ENCODE measurements at regions not wholly inside any gene's neighbourhood (a gene's known extent, or its start where the extent isn't known, plus 50 kb on each side); places are given as distances from the start of the nearest gene placed in this dataset.

GRCh38 chr13:73603646-73604045 lies 530.6 kb downstream of the KLF12 start:
- no peak overlapping the region for H2AFZ ChIP-seq (ENCODE audit: low read depth, low read length)
- no peak overlapping the region for H3K27ac Mint-ChIP-seq (ENCODE audit: unreplicated experiment)
- H3K4me1 Mint-ChIP-seq (ENCODE audit: low read depth, unreplicated experiment): no peaks in the 10 kb centered on the region
- no peak for DNase-seq (ENCODE audit: low read depth)
- H3K4me1 ChIP-seq (ENCODE audit: insufficient read depth, low read length): no peaks in the 10 kb centered on the region
- H3K36me3 ChIP-seq (ENCODE audit: insufficient read depth, low read length): no peaks in the 10 kb centered on the region
- H3K27ac ChIP-seq (ENCODE audit: low read depth, low read length): no peak overlapping the region
- no peaks in the 10 kb centered on the region for H3K27me3 ChIP-seq (ENCODE audit: insufficient read depth, low read length)
- no peak overlapping the region for H3K9ac ChIP-seq (ENCODE audit: low read length)
- no peak for TF ChIP-seq EZH2 (IDR thresholded peaks at IDR 0.05; ENCODE audit: insufficient read depth, low read length)
- TF ChIP-seq, protein P1, sequence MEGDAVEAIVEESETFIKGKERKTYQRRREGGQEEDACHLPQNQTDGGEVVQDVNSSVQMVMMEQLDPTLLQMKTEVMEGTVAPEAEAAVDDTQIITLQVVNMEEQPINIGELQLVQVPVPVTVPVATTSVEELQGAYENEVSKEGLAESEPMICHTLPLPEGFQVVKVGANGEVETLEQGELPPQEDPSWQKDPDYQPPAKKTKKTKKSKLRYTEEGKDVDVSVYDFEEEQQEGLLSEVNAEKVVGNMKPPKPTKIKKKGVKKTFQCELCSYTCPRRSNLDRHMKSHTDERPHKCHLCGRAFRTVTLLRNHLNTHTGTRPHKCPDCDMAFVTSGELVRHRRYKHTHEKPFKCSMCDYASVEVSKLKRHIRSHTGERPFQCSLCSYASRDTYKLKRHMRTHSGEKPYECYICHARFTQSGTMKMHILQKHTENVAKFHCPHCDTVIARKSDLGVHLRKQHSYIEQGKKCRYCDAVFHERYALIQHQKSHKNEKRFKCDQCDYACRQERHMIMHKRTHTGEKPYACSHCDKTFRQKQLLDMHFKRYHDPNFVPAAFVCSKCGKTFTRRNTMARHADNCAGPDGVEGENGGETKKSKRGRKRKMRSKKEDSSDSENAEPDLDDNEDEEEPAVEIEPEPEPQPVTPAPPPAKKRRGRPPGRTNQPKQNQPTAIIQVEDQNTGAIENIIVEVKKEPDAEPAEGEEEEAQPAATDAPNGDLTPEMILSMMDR (IDR thresholded peaks at IDR 0.05; ENCODE audit: insufficient read depth, low read depth, low read length): no peak
- H3K9me3 Mint-ChIP-seq (ENCODE audit: unreplicated experiment): peaks cover 2% of the 10 kb centered on the region
- H3K36me3 Mint-ChIP-seq (ENCODE audit: low read depth, unreplicated experiment): no peaks in the 10 kb centered on the region
- no peak overlapping the region for H3K4me2 ChIP-seq (ENCODE audit: low read length)
- H3K9me3 ChIP-seq (ENCODE audit: insufficient read depth, low read depth, low read length): no peaks in the 10 kb centered on the region
- no peak for FAIRE-seq
- no peak overlapping the region for H3K4me3 Mint-ChIP-seq (ENCODE audit: unreplicated experiment)
- H3K4me3 ChIP-seq (ENCODE audit: insufficient read depth, low read depth, low read length): no peak overlapping the region
- no peaks in the 10 kb centered on the region for H3K79me2 ChIP-seq (ENCODE audit: insufficient read depth, low read length)
- H3K27me3 Mint-ChIP-seq (ENCODE audit: low read depth, unreplicated experiment): no peaks in the 10 kb centered on the region
- no peaks in the 10 kb centered on the region for H4K20me1 ChIP-seq (ENCODE audit: insufficient read depth, low read length)

DNA sequence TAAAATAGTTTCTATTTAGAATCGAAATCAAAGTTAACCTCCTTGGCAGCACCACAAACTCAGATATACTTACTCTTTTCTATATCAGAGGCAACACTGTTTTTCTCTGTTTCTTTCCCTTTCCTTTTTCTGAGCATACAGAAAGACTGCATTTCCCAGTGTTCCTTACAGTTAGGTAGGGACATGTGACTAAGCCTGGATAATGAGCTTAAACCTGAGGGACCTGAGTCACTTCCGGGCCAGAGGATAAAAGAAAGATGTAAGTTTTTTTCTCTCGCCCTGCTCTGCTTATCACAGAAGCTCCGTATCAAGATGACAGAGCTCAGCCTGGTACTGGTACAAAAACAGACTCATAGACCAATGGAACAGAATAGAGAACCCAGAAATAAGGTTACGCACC lies 531.9 kb downstream of the KLF12 start:
- Histone ChIP-seq H3K79me2 (ENCODE audit: insufficient read depth, low read length) (no peaks in the 10 kb centered on the region), H4K20me1 (ENCODE audit: insufficient read depth, low read length) (no peaks in the 10 kb centered on the region), H3K4me2 (ENCODE audit: low read length) (no peak overlapping the region), H3K4me1 (ENCODE audit: insufficient read depth, low read length) (no peaks in the 10 kb centered on the region), H3K9ac (ENCODE audit: low read length) (no peak overlapping the region), H3K9me3 (ENCODE audit: insufficient read depth, low read depth, low read length) (no peaks in the 10 kb centered on the region), H3K36me3 (ENCODE audit: insufficient read depth, low read length) (no peaks in the 10 kb centered on the region), H3K27me3 (ENCODE audit: insufficient read depth, low read length) (no peaks in the 10 kb centered on the region), H3K27ac (ENCODE audit: low read depth, low read length) (no peak overlapping the region), H2AFZ (ENCODE audit: low read depth, low read length) (no peak overlapping the region), H3K4me3 (ENCODE audit: insufficient read depth, low read depth, low read length) (no peak overlapping the region)
- peaks cover 2% of the 10 kb centered on the region for H3K9me3 Mint-ChIP-seq (ENCODE audit: unreplicated experiment)
- TF ChIP-seq, protein P1 (IDR thresholded peaks at IDR 0.05; ENCODE audit: insufficient read depth, low read depth, low read length): no peak
- TF ChIP-seq EZH2 (IDR thresholded peaks at IDR 0.05; ENCODE audit: insufficient read depth, low read length): no peak
- no peak for FAIRE-seq
- H3K27me3 Mint-ChIP-seq (ENCODE audit: low read depth, unreplicated experiment): no peaks in the 10 kb centered on the region
- peak; percentile 34 for DNase-seq (ENCODE audit: low read depth)
- no peak overlapping the region for H3K27ac Mint-ChIP-seq (ENCODE audit: unreplicated experiment)
- no peaks in the 10 kb centered on the region for H3K4me1 Mint-ChIP-seq (ENCODE audit: low read depth, unreplicated experiment)
- H3K4me3 Mint-ChIP-seq (ENCODE audit: unreplicated experiment): no peak overlapping the region
- no peaks in the 10 kb centered on the region for H3K36me3 Mint-ChIP-seq (ENCODE audit: low read depth, unreplicated experiment)

- Histone ChIP-seq H3K9ac (ENCODE audit: low read length) (no peak overlapping the region), H3K4me1 (ENCODE audit: insufficient read depth, low read length) (no peaks in the 10 kb centered on the region), H3K9me3 (ENCODE audit: insufficient read depth, low read depth, low read length) (no peaks in the 10 kb centered on the region), H4K20me1 (ENCODE audit: insufficient read depth, low read length) (no peaks in the 10 kb centered on the region), H3K4me2 (ENCODE audit: low read length) (no peak overlapping the region), H2AFZ (ENCODE audit: low read depth, low read length) (no peak overlapping the region), H3K27ac (ENCODE audit: low read depth, low read length) (no peak overlapping the region), H3K4me3 (ENCODE audit: insufficient read depth, low read depth, low read length) (no peak overlapping the region), H3K36me3 (ENCODE audit: insufficient read depth, low read length) (no peaks in the 10 kb centered on the region), H3K79me2 (ENCODE audit: insufficient read depth, low read length) (no peaks in the 10 kb centered on the region), H3K27me3 (ENCODE audit: insufficient read depth, low read length) (no peaks in the 10 kb centered on the region)
- DNase-seq (ENCODE audit: low read depth): no peak
- no peak for TF ChIP-seq EZH2 (IDR thresholded peaks at IDR 0.05; ENCODE audit: insufficient read depth, low read length)
- TF ChIP-seq, protein P1 (IDR thresholded peaks at IDR 0.05; ENCODE audit: insufficient read depth, low read depth, low read length): no peak
- Mint-ChIP-seq H3K4me1 (ENCODE audit: low read depth, unreplicated experiment) (no peaks in the 10 kb centered on the region), H3K27ac (ENCODE audit: unreplicated experiment) (no peak overlapping the region), H3K9me3 (ENCODE audit: unreplicated experiment) (peaks cover 2% of the 10 kb centered on the region), H3K4me3 (ENCODE audit: unreplicated experiment) (no peak overlapping the region), H3K36me3 (ENCODE audit: low read depth, unreplicated experiment) (no peaks in the 10 kb centered on the region), H3K27me3 (ENCODE audit: low read depth, unreplicated experiment) (no peaks in the 10 kb centered on the region)
- FAIRE-seq: no peak
These were observed 532.5 kb downstream of the KLF12 start for GRCh38 chr13:73601708-73602107.
